Panc1 (cell line): ENCODE measurements at regions not wholly inside any gene's neighbourhood (a gene's known extent, or its start where the extent isn't known, plus 50 kb on each side); places are given as distances from the start of the nearest gene placed in this dataset.

ENCODE experiments used
- ATAC-seq: fragments of 200-7000 bp; cut with Tn5 transposase; 2 replicates; pipeline ENCODE4 v1.9.1; 2020; ENCODE audit warnings: mild to moderate bottlenecking, moderate library complexity
- BruUV-seq: library from RNA; stranded (reverse); fragments of 400-500 nt; replicated peaks from 2 replicates; lab custom pipeline; 2021; lab: Mats Ljungman, UMichigan
- CTCF ChIA-PET: fragments of 300-600 bp; sonication (Branson Sonifier 250); formaldehyde crosslinking; loops from one replicate; lab custom pipeline; 2022; ENCODE audit warnings: antibody characterized with exemption; lab: Charles Lee
- POLR2A ChIA-PET: fragments of 300-600 bp; sonication (Branson Sonifier 250); formaldehyde crosslinking; loops from one replicate; lab custom pipeline; 2022; ENCODE audit warnings: antibody characterized with exemption; lab: Charles Lee
- DNase-seq: peaks from one replicate; pipeline ENCODE4 v3.0.0-alpha.2; 2010; ENCODE audit warnings: low read depth, low spot score
- H3K27ac ChIP-seq: 2 replicates; pipeline ENCODE4 v1.5.1; 2011; ENCODE audit warnings: mild to moderate bottlenecking, low read length, inconsistent platforms
- H3K27me3 ChIP-seq: fragments of 200-500 bp; sonication (Bioruptor generic); 2 replicates; pipeline ENCODE4 v1.6.0; 2014; ENCODE audit warnings: low read length, inconsistent platforms; ENCODE audit not compliant: control insufficient read depth, insufficient read depth
- H3K36me3 ChIP-seq: fragments of 200-500 bp; sonication (Bioruptor generic); 2 replicates; pipeline ENCODE4 v1.5.1; 2014; ENCODE audit warnings: inconsistent platforms, mild to moderate bottlenecking, low read length, moderate library complexity; ENCODE audit not compliant: control insufficient read depth, insufficient read depth
- H3K4me1 ChIP-seq: 2 replicates; pipeline ENCODE4 v1.5.1; 2011; ENCODE audit warnings: inconsistent platforms, mild to moderate bottlenecking, low read length, moderate library complexity; ENCODE audit not compliant: control insufficient read depth, insufficient read depth
- H3K4me3 ChIP-seq, 2 experiments: 2 replicates each; pipeline ENCODE4 v1.5.1; 2011 to 2012; ENCODE audit warnings: low read depth in 2 of 2, low read length in 2 of 2, mild to moderate bottlenecking in 2 of 2, inconsistent platforms in 1 of 2, moderate library complexity in 1 of 2
- H3K9me3 ChIP-seq: fragments of 200-500 bp; sonication (Bioruptor generic); 2 replicates; pipeline ENCODE4 v1.5.1; 2014; ENCODE audit warnings: low read depth, mild to moderate bottlenecking, inconsistent platforms, low read length, moderate library complexity; ENCODE audit not compliant: control insufficient read depth, insufficient read depth
- CTCF ChIP-seq: fragments of 450-650 bp; IDR thresholded peaks from 2 replicates; pipeline ENCODE4 v1.5.1; 2017; ENCODE audit warnings: mild to moderate bottlenecking
- POLR2AphosphoS5 ChIP-seq: IDR thresholded peaks from 2 replicates; pipeline ENCODE4 v1.6.1; 2012; ENCODE audit warnings: mild to moderate bottlenecking, low read depth, low read length, moderate library complexity
- SIN3A ChIP-seq: IDR thresholded peaks from 2 replicates; pipeline ENCODE4 v1.6.1; 2012; ENCODE audit warnings: low read depth, mild to moderate bottlenecking, low read length, moderate library complexity, borderline replicate concordance; ENCODE audit not compliant: insufficient read depth
- TCF7L2 ChIP-seq: IDR thresholded peaks from 2 replicates; pipeline ENCODE4 v1.6.1; 2011; ENCODE audit warnings: mild to moderate bottlenecking, low read depth, low read length, inconsistent platforms
- in situ Hi-C: cut with HindIII; loops from 2 replicates; pipeline ENCODE4 v1.10.0; 2016; ENCODE audit warnings: low sequenced_read_pairs, low pct_unique_long_range_greater_than_20kb
- intact Hi-C: fragments of 100-400 bp; cut with micrococcal nuclease; formaldehyde crosslinking; loops from one replicate; pipeline ENCODE4 v1.10.0; 2022; ENCODE audit not compliant: unreplicated experiment
- TF ChIP-seq, protein P1 (sequence below), 2 experiments: IDR thresholded peaks; 2 replicates each; pipeline ENCODE4 v1.6.1; 2011 to 2012; ENCODE audit warnings: low read depth in 2 of 2, control low read depth in 1 of 2, low read length in 1 of 2, mild to moderate bottlenecking in 1 of 2, moderate library complexity in 1 of 2; ENCODE audit not compliant: insufficient read depth in 1 of 2

DNA sequence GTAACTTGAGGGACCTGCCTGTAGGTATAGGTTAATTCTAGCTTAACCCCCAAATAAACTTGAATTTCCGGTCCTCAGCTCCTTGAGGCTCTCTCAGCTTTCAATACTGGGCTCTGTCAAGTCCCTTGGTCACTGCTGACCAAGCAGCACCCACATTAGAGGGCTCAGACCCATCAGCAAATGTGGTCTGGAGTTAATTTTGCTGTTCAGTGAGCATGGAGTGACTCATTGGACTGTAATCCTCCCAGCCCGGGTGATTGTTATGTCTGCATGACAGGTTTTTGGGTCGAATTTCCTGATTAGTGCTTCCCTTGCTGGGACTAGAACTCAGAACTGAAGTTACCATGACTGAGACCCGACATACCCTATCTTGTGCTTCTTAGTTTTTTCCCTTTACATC, 130.6 kb downstream of the URB2 start:
- intact Hi-C loops (no loop called here), in situ Hi-C loops (no loop called here)
- no peaks in the 10 kb centered on the region for H3K4me1 ChIP-seq
- no TSS peak for BruUV-seq
- no peak overlapping the region for H3K27ac ChIP-seq
- ATAC-seq (no peak), DNase-seq (no peak)
- H3K27me3 ChIP-seq = peaks cover 7% of the 10 kb centered on the region; the same call in 1 of the 2 replicates
- POLR2A ChIA-PET = no interaction called here
- CTCF ChIA-PET = no interaction called here
- no peaks in the 10 kb centered on the region for H3K9me3 ChIP-seq
- no peak for TF ChIP-seq SIN3A
- H3K36me3 ChIP-seq = no peaks in the 10 kb centered on the region
- no peak overlapping the region for H3K4me3 ChIP-seq

DNA sequence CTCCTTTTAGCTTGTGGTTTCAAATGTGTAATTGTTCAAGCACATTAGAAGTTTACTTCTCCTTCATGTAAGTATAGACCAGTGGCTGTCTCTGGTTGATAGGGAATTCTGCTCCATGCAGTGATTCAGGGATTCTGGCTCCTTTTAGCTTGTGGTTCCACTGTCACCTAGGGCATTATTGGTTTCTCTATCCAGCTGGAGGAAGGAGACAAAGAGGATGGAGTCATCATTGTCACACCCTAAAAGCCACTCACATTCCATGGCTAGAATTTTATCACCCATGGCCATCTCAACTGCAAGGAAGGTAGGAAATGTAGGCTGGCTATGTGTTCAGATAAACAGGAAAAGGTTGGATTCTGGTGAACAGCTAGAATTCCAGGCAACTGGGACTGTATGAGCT, 131.2 kb downstream of the URB2 start:
- no peak overlapping the region for H3K4me3 ChIP-seq
- H3K36me3 ChIP-seq = no peaks in the 10 kb centered on the region
- in situ Hi-C loops (no loop called here), intact Hi-C loops (no loop called here)
- no peaks in the 10 kb centered on the region for H3K4me1 ChIP-seq
- H3K27ac ChIP-seq = no peak overlapping the region
- ChIA-PET CTCF (no interaction called here), POLR2A (no interaction called here)
- peaks cover 7% of the 10 kb centered on the region; the same call in 1 of the 2 replicates for H3K27me3 ChIP-seq
- TF ChIP-seq POLR2AphosphoS5 (no peak), TCF7L2 (no peak), CTCF (no peak), SIN3A (no peak)
- TF ChIP-seq, protein P1, sequence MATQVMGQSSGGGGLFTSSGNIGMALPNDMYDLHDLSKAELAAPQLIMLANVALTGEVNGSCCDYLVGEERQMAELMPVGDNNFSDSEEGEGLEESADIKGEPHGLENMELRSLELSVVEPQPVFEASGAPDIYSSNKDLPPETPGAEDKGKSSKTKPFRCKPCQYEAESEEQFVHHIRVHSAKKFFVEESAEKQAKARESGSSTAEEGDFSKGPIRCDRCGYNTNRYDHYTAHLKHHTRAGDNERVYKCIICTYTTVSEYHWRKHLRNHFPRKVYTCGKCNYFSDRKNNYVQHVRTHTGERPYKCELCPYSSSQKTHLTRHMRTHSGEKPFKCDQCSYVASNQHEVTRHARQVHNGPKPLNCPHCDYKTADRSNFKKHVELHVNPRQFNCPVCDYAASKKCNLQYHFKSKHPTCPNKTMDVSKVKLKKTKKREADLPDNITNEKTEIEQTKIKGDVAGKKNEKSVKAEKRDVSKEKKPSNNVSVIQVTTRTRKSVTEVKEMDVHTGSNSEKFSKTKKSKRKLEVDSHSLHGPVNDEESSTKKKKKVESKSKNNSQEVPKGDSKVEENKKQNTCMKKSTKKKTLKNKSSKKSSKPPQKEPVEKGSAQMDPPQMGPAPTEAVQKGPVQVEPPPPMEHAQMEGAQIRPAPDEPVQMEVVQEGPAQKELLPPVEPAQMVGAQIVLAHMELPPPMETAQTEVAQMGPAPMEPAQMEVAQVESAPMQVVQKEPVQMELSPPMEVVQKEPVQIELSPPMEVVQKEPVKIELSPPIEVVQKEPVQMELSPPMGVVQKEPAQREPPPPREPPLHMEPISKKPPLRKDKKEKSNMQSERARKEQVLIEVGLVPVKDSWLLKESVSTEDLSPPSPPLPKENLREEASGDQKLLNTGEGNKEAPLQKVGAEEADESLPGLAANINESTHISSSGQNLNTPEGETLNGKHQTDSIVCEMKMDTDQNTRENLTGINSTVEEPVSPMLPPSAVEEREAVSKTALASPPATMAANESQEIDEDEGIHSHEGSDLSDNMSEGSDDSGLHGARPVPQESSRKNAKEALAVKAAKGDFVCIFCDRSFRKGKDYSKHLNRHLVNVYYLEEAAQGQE (IDR thresholded peaks at IDR 0.05; ENCODE audit: insufficient read depth in 1 of 2, low read depth in 2 of 2, low read length in 1 of 2) = no peak
- ATAC-seq = no peak
- H3K9me3 ChIP-seq = no peaks in the 10 kb centered on the region
- no peak for DNase-seq
- BruUV-seq = no TSS peak

DNA sequence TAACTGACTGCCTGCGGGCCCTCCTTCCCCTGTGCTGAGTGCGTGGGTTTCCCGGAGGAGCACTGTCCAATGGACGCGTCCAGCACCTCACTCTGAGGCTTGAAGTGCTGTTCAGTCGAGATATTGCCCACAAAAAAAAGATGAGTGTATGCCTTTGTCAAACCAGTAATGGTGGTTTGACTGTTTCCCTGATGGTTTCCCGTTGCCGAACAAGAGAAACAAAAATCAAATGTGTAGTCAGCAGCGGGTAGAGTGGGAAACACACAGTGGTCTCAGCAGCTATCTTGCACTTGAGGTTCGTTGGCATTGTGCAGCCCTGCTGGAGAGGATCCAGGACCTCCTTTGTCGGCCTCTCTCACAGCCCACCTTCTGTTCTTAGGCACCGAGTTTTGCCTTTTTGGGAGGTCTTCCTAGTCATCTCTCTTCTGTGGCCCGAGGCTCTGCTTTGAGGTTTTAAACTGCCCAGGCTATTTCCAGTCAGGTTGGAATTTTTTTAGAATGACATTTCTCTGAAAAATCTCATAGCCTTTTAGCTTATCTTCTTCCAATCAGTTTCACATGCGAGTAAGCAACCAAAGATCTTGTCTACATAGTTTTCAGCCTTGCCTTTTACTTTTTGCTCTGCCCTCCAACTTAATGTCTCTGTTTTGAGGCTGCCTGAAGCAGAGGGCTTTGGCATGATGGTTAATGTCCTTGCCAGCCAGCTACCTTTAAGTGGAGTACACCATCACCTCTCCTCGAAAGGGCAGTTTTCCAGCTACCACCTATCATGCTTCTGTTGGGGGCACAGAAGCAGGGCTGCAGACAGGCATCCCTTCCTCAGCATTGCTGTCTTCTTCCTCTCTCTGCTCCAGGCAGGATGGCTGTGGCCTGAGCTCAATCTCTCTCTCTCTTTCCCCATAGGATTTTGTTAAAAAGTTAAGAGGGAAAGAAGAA, 132.3 kb downstream of the URB2 start:
- BruUV-seq = no TSS peak
- DNase-seq (no peak), ATAC-seq (no peak)
- Histone ChIP-seq H3K27ac (no peak overlapping the region), H3K27me3 (peaks cover 7% of the 10 kb centered on the region; the same call in 1 of the 2 replicates), H3K4me1 (no peaks in the 10 kb centered on the region), H3K36me3 (no peaks in the 10 kb centered on the region), H3K4me3 (no peak overlapping the region), H3K9me3 (no peaks in the 10 kb centered on the region)
- intact Hi-C loops = no loop called here
- ChIA-PET CTCF (interaction anchor here (0.5 kb wide), 1 partner anchor 167 kb away, joined by 4 read pairs; no protein-coding TSS in a partner anchor), POLR2A (no interaction called here)
- TF ChIP-seq, protein P1 (IDR thresholded peaks at IDR 0.05; ENCODE audit: insufficient read depth in 1 of 2, low read depth in 2 of 2, low read length in 1 of 2) = no peak
- TF ChIP-seq TCF7L2 (no peak), SIN3A (no peak), CTCF (no peak), POLR2AphosphoS5 (no peak)
- in situ Hi-C loops = no loop called here
